Astrocyte (in vitro differentiated cells and primary cell): ENCODE measurements at regions not wholly inside any gene's neighbourhood (a gene's known extent, or its start where the extent isn't known, plus 50 kb on each side); places are given as distances from the start of the nearest gene placed in this dataset.

Source experiments
- DNase-seq: peaks from one replicate; pipeline ENCODE4 v3.0.0-alpha.2; 2010; ENCODE audit warnings: low read depth
- FAIRE-seq: peaks from 2 replicates; lab custom pipeline; 2011; peaks lifted over from hg19 to GRCh38; lab: Jason Lieb, UNC
- H2AFZ ChIP-seq: 2 replicates; pipeline ENCODE4 v1.6.0; 2012; ENCODE audit warnings: low read depth, low read length, inconsistent platforms
- H3K27ac ChIP-seq: 2 replicates; pipeline ENCODE4 v1.5.1; 2011; ENCODE audit warnings: low read depth, low read length, inconsistent platforms
- H3K27me3 ChIP-seq: 2 replicates; pipeline ENCODE4 v1.6.0; 2011; ENCODE audit warnings: low read length, inconsistent platforms; ENCODE audit not compliant: insufficient read depth
- H3K36me3 ChIP-seq: 2 replicates; pipeline ENCODE4 v1.5.1; 2011; ENCODE audit warnings: low read length, inconsistent platforms; ENCODE audit not compliant: insufficient read depth
- H3K4me1 ChIP-seq: 2 replicates; pipeline ENCODE4 v1.5.1; 2011; ENCODE audit warnings: low read length, inconsistent platforms; ENCODE audit not compliant: insufficient read depth
- H3K4me2 ChIP-seq: 2 replicates; pipeline ENCODE4 v1.6.0; 2012; ENCODE audit warnings: low read length, inconsistent platforms
- H3K4me3 ChIP-seq: 2 replicates; pipeline ENCODE4 v1.5.1; 2011; ENCODE audit warnings: low read depth, mild to moderate bottlenecking, low read length, inconsistent platforms; ENCODE audit not compliant: insufficient read depth
- H3K79me2 ChIP-seq: 2 replicates; pipeline ENCODE4 v1.6.0; 2012; ENCODE audit warnings: mild to moderate bottlenecking, low read length, inconsistent platforms; ENCODE audit not compliant: insufficient read depth
- H3K9ac ChIP-seq: 2 replicates; pipeline ENCODE4 v1.6.0; 2012; ENCODE audit warnings: mild to moderate bottlenecking, low read length, inconsistent platforms
- H3K9me3 ChIP-seq: 2 replicates; pipeline ENCODE4 v1.5.1; 2012; ENCODE audit warnings: low read depth, mild to moderate bottlenecking, low read length, inconsistent platforms; ENCODE audit not compliant: insufficient read depth
- H4K20me1 ChIP-seq: 2 replicates; pipeline ENCODE4 v1.6.0; 2012; ENCODE audit warnings: low read length, inconsistent platforms; ENCODE audit not compliant: insufficient read depth
- H3K27ac Mint-ChIP-seq: one replicate; pipeline ENCODE4 v1.8.0; 2021; ENCODE audit warnings: mild to moderate bottlenecking, mixed read lengths; ENCODE audit not compliant: unreplicated experiment
- H3K27me3 Mint-ChIP-seq: one replicate; pipeline ENCODE4 v1.8.0; 2021; ENCODE audit warnings: low read depth, mixed read lengths; ENCODE audit not compliant: unreplicated experiment
- H3K36me3 Mint-ChIP-seq: one replicate; pipeline ENCODE4 v1.8.0; 2021; ENCODE audit warnings: low read depth, mixed read lengths; ENCODE audit not compliant: unreplicated experiment
- H3K4me1 Mint-ChIP-seq: one replicate; pipeline ENCODE4 v1.8.0; 2021; ENCODE audit warnings: low read depth, mixed read lengths; ENCODE audit not compliant: unreplicated experiment
- H3K4me3 Mint-ChIP-seq: one replicate; pipeline ENCODE4 v1.8.0; 2021; ENCODE audit warnings: mild to moderate bottlenecking, moderate library complexity, mixed read lengths; ENCODE audit not compliant: unreplicated experiment
- H3K9me3 Mint-ChIP-seq: one replicate; pipeline ENCODE4 v1.8.0; 2021; ENCODE audit warnings: mild to moderate bottlenecking, mixed read lengths; ENCODE audit not compliant: unreplicated experiment
- CTCF ChIP-seq: IDR thresholded peaks from 2 replicates; pipeline ENCODE4 v1.5.1; 2011; ENCODE audit warnings: low read depth, mild to moderate bottlenecking, inconsistent platforms, low read length, moderate library complexity; ENCODE audit not compliant: insufficient read depth
- EZH2 ChIP-seq: IDR thresholded peaks from 2 replicates; pipeline ENCODE4 v1.6.1; 2012; ENCODE audit warnings: mild to moderate bottlenecking, low read length, inconsistent platforms; ENCODE audit not compliant: insufficient read depth

- H3K9me3 ChIP-seq, result peaks cover 4% of the 10 kb centered on the region
- H3K79me2 ChIP-seq, result no peaks in the 10 kb centered on the region
- no peaks in the 10 kb centered on the region for H3K9me3 Mint-ChIP-seq
- H3K27me3 ChIP-seq, result no peaks in the 10 kb centered on the region
- peaks cover 2% of the 10 kb centered on the region for H3K36me3 Mint-ChIP-seq
- peak overlapping the region; percentile 23 for H3K4me3 Mint-ChIP-seq
- H3K4me2 ChIP-seq, result peak overlapping the region; percentile 78
- FAIRE-seq, result peak; percentile 72
- TF ChIP-seq CTCF, result no peak
- no peak for TF ChIP-seq EZH2
- DNase-seq, result peak; percentile 99
- H3K27me3 Mint-ChIP-seq, result no peaks in the 10 kb centered on the region
- H4K20me1 ChIP-seq, result no peaks in the 10 kb centered on the region
- peaks cover 62% of the 10 kb centered on the region for H3K4me1 ChIP-seq
- H3K27ac Mint-ChIP-seq, result peak overlapping the region; percentile 96
- H3K4me3 ChIP-seq, result no peak overlapping the region
- H3K27ac ChIP-seq, result peak overlapping the region; percentile 94
- peak overlapping the region; percentile 72 for H3K9ac ChIP-seq
- H3K36me3 ChIP-seq, result no peaks in the 10 kb centered on the region
- peaks cover 60% of the 10 kb centered on the region for H3K4me1 Mint-ChIP-seq
- H2AFZ ChIP-seq, result no peak overlapping the region
These were observed 50.2 kb upstream of the CTAGE1 start for GRCh38 chr18:22467760-22468553.

- no peak overlapping the region for H3K4me2 ChIP-seq
- peaks cover 56% of the 10 kb centered on the region for H3K4me1 Mint-ChIP-seq
- H2AFZ ChIP-seq, result no peak overlapping the region
- H3K4me3 ChIP-seq, result no peak overlapping the region
- H3K27ac ChIP-seq, result peak overlapping the region; percentile 94
- H3K9me3 ChIP-seq, result peaks cover 4% of the 10 kb centered on the region
- DNase-seq (no peak), FAIRE-seq (no peak)
- H4K20me1 ChIP-seq, result no peaks in the 10 kb centered on the region
- H3K27me3 ChIP-seq, result no peaks in the 10 kb centered on the region
- H3K4me3 Mint-ChIP-seq, result no peak overlapping the region
- peak overlapping the region; percentile 61 for H3K9ac ChIP-seq
- peaks cover 2% of the 10 kb centered on the region for H3K36me3 Mint-ChIP-seq
- H3K9me3 Mint-ChIP-seq, result no peaks in the 10 kb centered on the region
- no peaks in the 10 kb centered on the region for H3K36me3 ChIP-seq
- peak overlapping the region; percentile 96 for H3K27ac Mint-ChIP-seq
- no peaks in the 10 kb centered on the region for H3K79me2 ChIP-seq
- TF ChIP-seq EZH2 (no peak), CTCF (no peak)
- H3K27me3 Mint-ChIP-seq, result peaks cover 2% of the 10 kb centered on the region
- peaks cover 62% of the 10 kb centered on the region for H3K4me1 ChIP-seq
These were observed 50.8 kb upstream of the CTAGE1 start for GRCh38 chr18:22468554-22468891.
